ENCODE measurements at regions not wholly inside any gene's neighbourhood (a gene's known extent, or its start where the extent isn't known, plus 50 kb on each side); places are given as distances from the start of the nearest gene placed in this dataset.

DNA sequence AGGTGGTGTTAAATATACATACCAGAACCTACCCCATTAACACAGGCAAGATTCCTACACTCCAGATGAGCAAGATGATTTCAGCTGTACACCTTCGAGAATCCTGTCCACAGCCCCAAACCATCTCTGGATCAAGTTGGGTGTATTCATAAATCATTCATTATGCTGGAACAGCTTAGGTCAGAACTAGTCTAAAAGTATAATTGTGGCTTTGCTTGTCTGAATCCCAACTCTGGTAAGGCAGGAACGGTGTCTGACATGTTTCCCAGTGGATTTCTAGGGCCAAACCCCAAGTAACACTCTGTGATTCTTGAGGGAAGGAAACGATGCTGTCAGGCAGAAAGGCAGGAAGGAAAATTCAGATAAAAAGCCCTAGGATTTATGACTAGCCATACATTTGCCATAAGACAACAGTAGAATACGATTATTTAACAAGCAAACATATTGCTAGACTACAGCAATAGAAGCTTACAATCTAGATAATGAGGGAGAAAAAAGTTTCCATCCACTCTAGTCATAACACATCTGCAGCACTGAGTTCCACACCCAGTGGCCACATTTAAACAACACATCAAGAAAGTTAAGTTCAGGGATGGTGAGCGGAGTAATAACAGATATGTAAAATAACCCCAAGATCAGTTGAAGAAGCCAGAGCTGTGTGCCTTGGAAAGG, 444.8 kb downstream of the RND3 start:
- no peaks in the 10 kb centered on the region for H3K36me3 ChIP-seq (ENCODE audit: insufficient read depth, low read length)
- H3K9me3 ChIP-seq (ENCODE audit: low read length) = no peaks in the 10 kb centered on the region
- no peaks in the 10 kb centered on the region for H3K9me2 ChIP-seq (ENCODE audit: low read depth, low read length)
- no peak overlapping the region for H2AFZ ChIP-seq (ENCODE audit: low read length)
- no peaks in the 10 kb centered on the region for H3K27me3 ChIP-seq (ENCODE audit: insufficient read depth, low read length)
- H4K20me1 ChIP-seq (ENCODE audit: insufficient read depth, low read length) = no peaks in the 10 kb centered on the region
- no peaks in the 10 kb centered on the region for H3K79me2 ChIP-seq (ENCODE audit: insufficient read depth, low read length)
- H3K9ac ChIP-seq (ENCODE audit: low read length) = no peak overlapping the region
- no peak overlapping the region for H3K27ac ChIP-seq (ENCODE audit: low read depth, low read length, poor library complexity, severe bottlenecking)
- no peaks in the 10 kb centered on the region for H3F3A ChIP-seq (ENCODE audit: insufficient read depth, low read length)
- TF ChIP-seq, protein P1, sequence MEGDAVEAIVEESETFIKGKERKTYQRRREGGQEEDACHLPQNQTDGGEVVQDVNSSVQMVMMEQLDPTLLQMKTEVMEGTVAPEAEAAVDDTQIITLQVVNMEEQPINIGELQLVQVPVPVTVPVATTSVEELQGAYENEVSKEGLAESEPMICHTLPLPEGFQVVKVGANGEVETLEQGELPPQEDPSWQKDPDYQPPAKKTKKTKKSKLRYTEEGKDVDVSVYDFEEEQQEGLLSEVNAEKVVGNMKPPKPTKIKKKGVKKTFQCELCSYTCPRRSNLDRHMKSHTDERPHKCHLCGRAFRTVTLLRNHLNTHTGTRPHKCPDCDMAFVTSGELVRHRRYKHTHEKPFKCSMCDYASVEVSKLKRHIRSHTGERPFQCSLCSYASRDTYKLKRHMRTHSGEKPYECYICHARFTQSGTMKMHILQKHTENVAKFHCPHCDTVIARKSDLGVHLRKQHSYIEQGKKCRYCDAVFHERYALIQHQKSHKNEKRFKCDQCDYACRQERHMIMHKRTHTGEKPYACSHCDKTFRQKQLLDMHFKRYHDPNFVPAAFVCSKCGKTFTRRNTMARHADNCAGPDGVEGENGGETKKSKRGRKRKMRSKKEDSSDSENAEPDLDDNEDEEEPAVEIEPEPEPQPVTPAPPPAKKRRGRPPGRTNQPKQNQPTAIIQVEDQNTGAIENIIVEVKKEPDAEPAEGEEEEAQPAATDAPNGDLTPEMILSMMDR (IDR thresholded peaks at IDR 0.05; ENCODE audit: low read length) = no peak
- no peak for TF ChIP-seq EZH2 (IDR thresholded peaks at IDR 0.05; ENCODE audit: borderline replicate concordance, low read length)
- H3K4me2 ChIP-seq (ENCODE audit: low read length) = no peak overlapping the region
- no peak overlapping the region for H3K4me3 ChIP-seq (ENCODE audit: low read depth, low read length, poor library complexity, severe bottlenecking)
- H3K4me1 ChIP-seq (ENCODE audit: insufficient read depth, low read length, severe bottlenecking) = no peaks in the 10 kb centered on the region

DNA sequence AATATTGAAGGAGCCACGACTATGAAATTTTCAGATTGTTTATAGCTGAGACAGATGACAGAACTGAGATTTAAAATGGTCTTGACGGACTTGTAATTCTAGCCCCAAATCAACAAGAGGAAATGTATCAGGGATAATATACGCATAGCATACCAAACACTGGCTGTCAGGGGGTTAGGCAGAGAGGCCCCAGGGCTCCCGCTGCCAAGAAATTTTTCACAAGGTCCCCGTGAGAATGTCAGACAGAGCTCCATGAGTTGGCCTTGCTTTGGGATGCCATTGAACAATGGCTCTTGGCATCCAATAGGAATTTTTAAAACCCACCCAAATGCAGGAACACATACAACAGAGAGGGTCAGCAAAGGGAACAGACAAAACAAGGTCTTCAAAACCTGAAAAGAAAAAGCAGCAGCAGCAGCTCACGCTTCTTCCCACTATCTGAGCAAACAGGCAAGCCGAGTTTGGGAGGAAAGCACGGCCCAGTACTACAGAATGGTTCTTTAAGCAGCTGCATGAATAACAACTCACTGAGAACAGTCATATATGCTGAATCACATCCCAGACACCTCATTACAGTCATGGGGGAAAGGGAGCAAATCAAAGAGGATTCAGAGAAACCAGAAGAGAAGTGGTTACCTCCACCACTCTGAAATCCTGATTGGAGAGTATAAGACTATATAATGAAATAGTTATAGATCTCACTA, 445.6 kb downstream of the RND3 start:
- Histone ChIP-seq H3K9me3 (ENCODE audit: low read length) (no peaks in the 10 kb centered on the region), H4K20me1 (ENCODE audit: insufficient read depth, low read length) (no peaks in the 10 kb centered on the region), H3K27me3 (ENCODE audit: insufficient read depth, low read length) (no peaks in the 10 kb centered on the region), H3K27ac (ENCODE audit: low read depth, low read length, poor library complexity, severe bottlenecking) (no peak overlapping the region), H2AFZ (ENCODE audit: low read length) (no peak overlapping the region), H3K9me2 (ENCODE audit: low read depth, low read length) (no peaks in the 10 kb centered on the region), H3K9ac (ENCODE audit: low read length) (no peak overlapping the region), H3K4me1 (ENCODE audit: insufficient read depth, low read length, severe bottlenecking) (no peaks in the 10 kb centered on the region), H3K4me3 (ENCODE audit: low read depth, low read length, poor library complexity, severe bottlenecking) (no peak overlapping the region), H3K79me2 (ENCODE audit: insufficient read depth, low read length) (no peaks in the 10 kb centered on the region), H3F3A (ENCODE audit: insufficient read depth, low read length) (no peaks in the 10 kb centered on the region), H3K36me3 (ENCODE audit: insufficient read depth, low read length) (no peaks in the 10 kb centered on the region), H3K4me2 (ENCODE audit: low read length) (no peak overlapping the region)
- TF ChIP-seq EZH2 (IDR thresholded peaks at IDR 0.05; ENCODE audit: borderline replicate concordance, low read length) = no peak
- TF ChIP-seq, protein P1 (IDR thresholded peaks at IDR 0.05; ENCODE audit: low read length) = no peak

DNA sequence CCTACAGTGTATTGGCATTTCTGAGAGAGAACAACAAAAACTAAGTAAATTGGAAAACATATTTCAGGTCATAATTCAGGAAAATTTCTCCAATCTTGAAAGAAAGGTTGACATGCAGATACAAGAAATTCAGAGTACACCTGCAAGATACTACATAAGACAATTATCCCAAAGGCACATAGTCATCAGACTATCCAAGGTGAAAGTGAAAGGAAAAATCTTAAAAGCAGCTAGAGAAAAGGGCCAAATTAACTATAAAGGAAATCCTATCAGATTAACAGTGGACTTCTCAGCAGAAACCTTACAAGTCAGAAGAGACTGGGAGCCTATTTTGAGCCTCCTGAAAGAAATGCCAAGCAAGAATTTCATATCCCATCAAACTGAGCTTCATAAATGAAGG, 449.0 kb upstream of the MMADHC start:
- Histone ChIP-seq H3K9ac (ENCODE audit: low read length) (no peak overlapping the region), H3K27ac (ENCODE audit: low read depth, low read length, poor library complexity, severe bottlenecking) (no peak overlapping the region), H3K36me3 (ENCODE audit: insufficient read depth, low read length) (no peaks in the 10 kb centered on the region), H3K9me2 (ENCODE audit: low read depth, low read length) (no peaks in the 10 kb centered on the region), H3F3A (ENCODE audit: insufficient read depth, low read length) (no peaks in the 10 kb centered on the region), H4K20me1 (ENCODE audit: insufficient read depth, low read length) (no peaks in the 10 kb centered on the region), H3K4me3 (ENCODE audit: low read depth, low read length, poor library complexity, severe bottlenecking) (no peak overlapping the region), H3K27me3 (ENCODE audit: insufficient read depth, low read length) (no peaks in the 10 kb centered on the region), H3K4me2 (ENCODE audit: low read length) (no peak overlapping the region), H3K79me2 (ENCODE audit: insufficient read depth, low read length) (no peaks in the 10 kb centered on the region), H2AFZ (ENCODE audit: low read length) (no peak overlapping the region), H3K4me1 (ENCODE audit: insufficient read depth, low read length, severe bottlenecking) (no peaks in the 10 kb centered on the region), H3K9me3 (ENCODE audit: low read length) (no peaks in the 10 kb centered on the region)
- TF ChIP-seq EZH2 (IDR thresholded peaks at IDR 0.05; ENCODE audit: borderline replicate concordance, low read length) = no peak
- TF ChIP-seq, protein P1 (IDR thresholded peaks at IDR 0.05; ENCODE audit: low read length) = no peak
